NCI-H2107 treated with DMSO at 0.1 percent for 48 hours (cell line): ENCODE measurements at regions not wholly inside any gene's neighbourhood (a gene's known extent, or its start where the extent isn't known, plus 50 kb on each side); places are given as distances from the start of the nearest gene placed in this dataset.
A peak's percentile ranks its signal among the peaks of the same experiment; 100 is the strongest.

ENCODE experiments used
- DNase-seq: peaks from one replicate; lab custom pipeline; 2025; ENCODE audit not compliant: unreplicated experiment; lab: John Stamatoyannopoulos, UW

- DNase-seq = peak; percentile 88
Observed at GRCh38 chr2:185145316-185146121, 547.2 kb downstream of the ZNF804A start.

DNA sequence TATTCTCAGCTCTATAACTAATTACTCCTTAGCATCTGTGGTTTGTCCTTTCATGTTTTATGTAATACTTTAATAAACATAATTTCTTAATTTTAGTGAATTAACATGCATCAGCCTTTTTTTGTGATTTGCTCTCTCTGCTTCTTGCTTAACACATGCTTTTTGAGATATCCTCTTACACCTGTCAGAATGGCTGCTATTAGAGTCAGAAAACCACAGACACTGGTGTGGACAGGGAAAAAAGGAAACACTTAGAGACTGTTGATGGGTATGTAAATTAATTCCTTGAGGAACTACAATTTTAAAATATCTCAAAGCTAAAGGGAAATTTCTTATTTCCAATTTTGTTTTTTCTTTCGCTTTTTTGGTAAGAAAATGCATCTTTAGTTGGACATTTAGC is 549.0 kb downstream of the ZNF804A start:
- peak; percentile 64 for DNase-seq

DNA sequence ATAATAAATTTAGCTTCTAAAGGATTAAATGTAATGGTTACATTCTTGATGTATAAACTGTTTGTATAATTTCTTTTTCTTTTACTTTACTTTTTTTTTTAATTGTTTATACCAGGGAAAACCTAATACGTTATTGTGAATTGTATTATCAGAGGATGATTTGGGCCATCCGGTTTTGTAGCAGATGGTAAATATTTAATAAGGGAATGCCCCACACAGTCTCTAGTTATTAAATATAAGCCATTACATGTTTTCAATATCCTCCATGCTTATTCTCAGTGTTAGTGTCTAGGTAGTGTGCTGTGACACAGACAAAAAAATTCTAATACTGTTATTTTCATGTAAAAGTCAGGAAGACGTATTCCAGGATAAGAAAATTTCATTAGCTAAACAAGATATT is 553.9 kb downstream of the ZNF804A start:
- no peak for DNase-seq

DNA sequence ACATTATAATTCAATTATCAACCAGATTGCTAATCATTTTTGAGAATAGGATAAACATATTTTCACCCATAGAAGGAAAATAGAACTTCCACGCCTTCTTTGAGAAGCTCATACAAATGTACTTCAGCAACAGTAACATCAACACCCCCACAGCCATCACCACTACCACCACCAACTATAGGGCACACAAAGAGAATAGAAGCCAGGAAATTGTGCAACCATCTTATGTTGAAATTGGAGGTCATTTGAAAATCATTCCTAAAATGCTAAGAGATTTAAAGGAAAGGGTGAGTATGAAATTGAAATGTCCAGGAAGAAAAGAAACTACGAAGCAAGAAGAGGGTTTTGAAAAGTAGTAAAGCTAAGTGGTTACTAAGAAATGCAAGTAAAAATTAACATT is 563.4 kb downstream of the ZNF804A start:
- no peak for DNase-seq

GRCh38 chr2:185174353-185174752 is 564.3 kb upstream of the FSIP2 start:
- DNase-seq = no peak

DNA sequence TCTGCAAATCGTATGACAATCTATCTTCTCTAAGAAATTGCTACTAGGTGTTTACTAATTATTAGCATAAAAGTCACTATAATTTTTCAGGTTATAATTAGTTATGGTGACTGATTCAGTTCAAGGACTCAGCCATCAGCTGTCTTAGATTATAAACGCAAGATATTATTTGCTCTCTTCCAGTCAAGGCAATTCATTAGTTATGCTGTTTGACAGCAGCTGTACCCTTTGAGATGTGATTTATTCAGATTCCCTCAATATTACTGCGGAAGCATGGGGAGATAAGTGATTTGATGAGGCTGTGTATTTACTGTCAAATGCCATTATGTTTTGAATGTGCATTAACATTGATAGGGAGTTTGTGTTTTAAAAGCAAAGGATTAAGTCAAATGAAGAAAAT is 558.9 kb upstream of the FSIP2 start:
- no peak for DNase-seq

- DNase-seq = no peak
Observed at GRCh38 chr2:185181901-185182300, 556.7 kb upstream of the FSIP2 start.

GRCh38 chr2:185185044-185185443 is 553.6 kb upstream of the FSIP2 start:
- DNase-seq = no peak

DNA sequence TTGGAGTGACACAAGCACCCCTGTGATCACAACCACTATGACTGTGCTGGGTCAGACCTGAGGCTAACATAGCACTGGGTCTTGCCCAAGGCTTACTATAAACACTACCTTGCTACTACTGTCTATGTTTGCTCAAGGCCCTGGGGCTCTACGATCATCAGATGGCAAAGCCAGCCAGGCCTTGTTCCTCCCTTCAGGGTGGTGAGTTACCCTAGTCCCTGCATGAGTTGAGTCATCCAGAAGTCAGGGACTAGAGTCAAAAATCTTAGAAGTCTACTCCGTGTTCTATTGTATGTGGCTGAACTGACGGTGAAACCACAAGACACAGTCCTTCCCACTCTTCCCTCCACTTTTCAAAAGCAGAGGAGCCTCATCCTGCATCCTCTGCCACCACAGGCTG is 551.2 kb upstream of the FSIP2 start:
- no peak for DNase-seq

DNA sequence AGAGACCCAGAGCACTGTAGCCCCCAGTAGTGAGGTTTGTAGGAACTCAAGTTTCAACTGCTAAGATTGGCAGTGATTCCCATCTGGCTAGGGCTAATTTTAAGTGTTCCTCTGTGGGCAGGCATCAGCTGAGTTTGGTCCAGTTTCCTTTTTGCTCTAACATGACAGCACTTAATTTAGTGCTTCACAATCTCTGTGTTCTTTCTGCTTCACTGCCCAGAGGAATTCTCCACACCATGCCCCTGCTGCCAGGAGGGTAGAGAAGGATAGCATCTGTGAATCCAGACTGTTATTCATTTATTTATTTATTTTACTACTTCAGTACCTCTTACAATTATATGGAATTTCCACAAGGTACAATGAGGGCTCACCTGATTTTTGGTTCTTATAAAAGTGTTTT is 549.9 kb upstream of the FSIP2 start:
- no peak for DNase-seq

- DNase-seq = peak; percentile 52
Observed at GRCh38 chr2:185201063-185201462, 537.5 kb upstream of the FSIP2 start.

DNA sequence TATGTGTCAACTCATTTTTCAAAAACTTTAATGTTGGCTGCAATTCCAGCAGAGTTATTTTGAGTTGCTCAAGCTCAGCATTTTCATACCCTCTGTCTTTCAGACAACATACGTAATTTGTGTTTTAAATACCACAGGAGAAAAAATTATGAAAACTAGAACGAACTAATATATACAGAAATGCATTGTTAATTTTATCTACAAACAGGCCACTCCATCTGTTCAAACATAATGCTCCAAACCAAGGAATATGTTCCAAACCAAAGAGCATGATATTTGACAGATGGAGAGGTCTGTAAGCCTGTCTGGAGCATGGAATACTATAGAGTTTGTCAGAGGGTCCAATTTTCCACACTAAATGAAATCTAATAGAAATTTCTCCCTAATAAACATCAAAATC is 536.2 kb upstream of the FSIP2 start:
- no peak for DNase-seq

- no peak for DNase-seq
Observed at GRCh38 chr2:185202945-185203528, 535.6 kb upstream of the FSIP2 start.

- peak; percentile 12 for DNase-seq
Observed at GRCh38 chr2:185208261-185208660, 530.3 kb upstream of the FSIP2 start.

DNA sequence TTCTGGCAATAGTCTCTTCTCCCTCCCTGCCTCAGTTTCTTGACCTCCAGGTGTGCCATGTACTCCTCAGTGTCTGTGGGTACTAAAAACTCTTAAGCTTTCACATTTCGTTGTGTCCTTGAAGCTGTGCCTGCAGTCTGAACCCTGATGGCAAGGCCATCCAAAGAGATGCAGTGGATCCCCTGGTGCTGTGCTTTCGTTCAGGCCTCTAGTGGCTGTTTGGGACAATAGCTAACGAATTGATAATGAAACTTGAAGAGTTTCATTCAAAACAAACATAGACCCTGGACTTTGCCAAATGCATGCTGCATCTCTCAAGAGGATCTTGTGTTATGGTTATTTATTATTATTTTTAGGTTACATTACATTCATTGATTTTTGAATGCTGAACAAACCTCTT is 523.1 kb upstream of the FSIP2 start:
- DNase-seq = no peak

GRCh38 chr2:185219981-185220380 is 518.6 kb upstream of the FSIP2 start:
- DNase-seq = no peak

DNA sequence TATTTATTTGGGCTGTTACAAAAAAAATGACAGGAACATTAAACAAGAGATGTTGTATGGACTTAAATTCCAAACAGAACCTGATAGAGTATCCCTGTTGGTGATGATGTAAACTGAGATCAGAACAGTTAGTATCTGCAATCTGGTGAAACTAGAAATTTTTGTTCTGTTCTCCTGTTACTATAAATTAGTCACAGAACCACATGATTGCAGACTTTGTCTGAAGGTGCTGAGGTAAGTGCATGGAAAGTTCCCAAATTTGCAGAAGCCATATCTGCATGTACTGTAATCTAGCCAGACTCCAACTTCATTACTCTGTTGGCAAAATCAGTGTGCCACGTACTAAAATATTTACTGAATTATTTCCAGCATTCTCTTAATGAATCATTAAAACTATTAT is 516.3 kb upstream of the FSIP2 start:
- DNase-seq = no peak

DNA sequence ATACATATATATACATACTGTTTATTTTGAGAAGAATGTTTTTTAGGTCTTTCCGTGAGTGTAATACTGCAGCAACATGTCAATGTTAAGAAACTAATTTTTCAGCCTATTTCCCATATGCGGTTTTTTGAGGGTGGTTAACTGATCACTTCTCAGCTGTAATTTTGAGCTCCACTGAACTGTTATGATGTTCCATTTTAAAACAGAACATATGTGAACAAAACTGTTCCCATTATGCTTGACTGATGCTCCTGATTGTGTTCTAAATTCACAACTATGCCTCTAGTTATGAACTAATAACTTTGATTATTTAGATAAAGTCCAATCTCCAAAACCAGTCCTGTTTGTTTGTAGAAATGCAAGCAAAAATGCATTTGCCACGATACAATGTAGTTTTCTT is 511.2 kb upstream of the FSIP2 start:
- no peak for DNase-seq

DNA sequence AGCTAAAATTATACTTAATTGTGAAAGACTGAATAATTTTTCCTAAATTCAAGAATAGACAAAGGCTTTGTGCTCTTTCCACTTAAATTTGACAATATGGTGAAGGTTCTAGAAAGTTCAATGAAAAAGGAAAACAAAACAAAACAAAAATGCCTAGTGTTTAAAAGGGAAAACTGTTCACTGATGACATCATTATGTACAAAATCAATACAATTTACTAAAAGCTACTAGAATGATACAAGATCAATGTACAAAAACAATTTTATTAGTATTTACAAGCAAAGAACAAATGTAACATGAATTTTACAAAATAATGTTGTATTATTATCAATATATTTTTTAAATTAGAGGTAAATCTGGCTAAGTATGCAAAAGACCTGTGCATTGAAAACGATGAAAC is 499.1 kb upstream of the FSIP2 start:
- DNase-seq = no peak

GRCh38 chr2:185240796-185241195 is 497.8 kb upstream of the FSIP2 start:
- DNase-seq = no peak

GRCh38 chr2:185241556-185241955 is 497.0 kb upstream of the FSIP2 start:
- DNase-seq = no peak

DNA sequence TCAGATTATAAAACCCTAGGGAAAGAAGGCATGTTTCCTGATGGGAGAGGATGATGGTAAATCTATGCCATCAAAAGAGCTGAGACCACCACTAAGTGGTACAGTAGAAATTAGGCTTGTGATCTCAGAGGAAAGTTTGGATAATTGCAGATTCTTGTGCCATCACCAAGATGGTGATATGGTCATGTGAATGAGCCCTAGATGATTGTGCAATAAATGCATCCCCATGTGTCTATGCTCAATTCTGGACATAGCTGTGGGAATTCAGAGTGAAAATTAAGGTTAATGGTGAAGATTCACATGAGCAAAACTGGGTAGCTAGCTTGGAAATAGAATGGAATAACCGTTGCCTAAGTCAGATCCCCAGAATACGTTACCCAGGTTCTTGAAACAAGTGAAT is 496.1 kb upstream of the FSIP2 start:
- DNase-seq = no peak

- no peak for DNase-seq
Observed at GRCh38 chr2:185245216-185245615, 493.4 kb upstream of the FSIP2 start.
